ENCODE measurements at regions not wholly inside any gene's neighbourhood (a gene's known extent, or its start where the extent isn't known, plus 50 kb on each side); places are given as distances from the start of the nearest gene placed in this dataset.
"Not testable (repeated sequence)": the region's sequence is repeated elsewhere in the genome, so short reads cannot be mapped to it uniquely, and the experiment has no call there.

DNA sequence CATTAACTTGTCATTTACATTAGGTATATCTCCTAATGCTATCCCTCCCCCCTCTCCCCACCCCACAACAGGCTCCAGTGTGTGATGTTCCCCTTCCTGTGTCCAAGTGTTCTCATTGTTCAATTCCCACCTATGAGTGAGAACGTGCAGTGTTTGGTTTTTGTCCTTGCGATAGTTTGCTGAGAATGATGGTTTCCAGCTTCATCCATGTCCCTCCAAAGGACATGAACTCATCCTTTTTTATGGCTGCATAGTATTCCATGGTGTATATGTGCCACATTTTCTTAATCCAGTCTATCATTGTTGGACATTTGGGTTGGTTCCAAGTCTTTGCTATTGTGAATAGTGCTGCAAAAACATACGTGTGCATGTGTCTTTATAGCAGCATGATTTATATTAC is 60.7 kb upstream of the HOXC13 start:
- TF ChIP-seq POLR2A (IDR thresholded peaks at IDR 0.05; ENCODE audit: extremely low read depth, insufficient read length), result not testable (repeated sequence)
- TF ChIP-seq, protein P1, sequence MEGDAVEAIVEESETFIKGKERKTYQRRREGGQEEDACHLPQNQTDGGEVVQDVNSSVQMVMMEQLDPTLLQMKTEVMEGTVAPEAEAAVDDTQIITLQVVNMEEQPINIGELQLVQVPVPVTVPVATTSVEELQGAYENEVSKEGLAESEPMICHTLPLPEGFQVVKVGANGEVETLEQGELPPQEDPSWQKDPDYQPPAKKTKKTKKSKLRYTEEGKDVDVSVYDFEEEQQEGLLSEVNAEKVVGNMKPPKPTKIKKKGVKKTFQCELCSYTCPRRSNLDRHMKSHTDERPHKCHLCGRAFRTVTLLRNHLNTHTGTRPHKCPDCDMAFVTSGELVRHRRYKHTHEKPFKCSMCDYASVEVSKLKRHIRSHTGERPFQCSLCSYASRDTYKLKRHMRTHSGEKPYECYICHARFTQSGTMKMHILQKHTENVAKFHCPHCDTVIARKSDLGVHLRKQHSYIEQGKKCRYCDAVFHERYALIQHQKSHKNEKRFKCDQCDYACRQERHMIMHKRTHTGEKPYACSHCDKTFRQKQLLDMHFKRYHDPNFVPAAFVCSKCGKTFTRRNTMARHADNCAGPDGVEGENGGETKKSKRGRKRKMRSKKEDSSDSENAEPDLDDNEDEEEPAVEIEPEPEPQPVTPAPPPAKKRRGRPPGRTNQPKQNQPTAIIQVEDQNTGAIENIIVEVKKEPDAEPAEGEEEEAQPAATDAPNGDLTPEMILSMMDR (IDR thresholded peaks at IDR 0.05; ENCODE audit: low read depth, low read length), result not testable (repeated sequence)

Data from NB4 (cell line).